ENCODE measurements at regions not wholly inside any gene's neighbourhood (a gene's known extent, or its start where the extent isn't known, plus 50 kb on each side); places are given as distances from the start of the nearest gene placed in this dataset.
"Not testable (repeated sequence)": the region's sequence is repeated elsewhere in the genome, so short reads cannot be mapped to it uniquely, and the experiment has no call there.

DNA sequence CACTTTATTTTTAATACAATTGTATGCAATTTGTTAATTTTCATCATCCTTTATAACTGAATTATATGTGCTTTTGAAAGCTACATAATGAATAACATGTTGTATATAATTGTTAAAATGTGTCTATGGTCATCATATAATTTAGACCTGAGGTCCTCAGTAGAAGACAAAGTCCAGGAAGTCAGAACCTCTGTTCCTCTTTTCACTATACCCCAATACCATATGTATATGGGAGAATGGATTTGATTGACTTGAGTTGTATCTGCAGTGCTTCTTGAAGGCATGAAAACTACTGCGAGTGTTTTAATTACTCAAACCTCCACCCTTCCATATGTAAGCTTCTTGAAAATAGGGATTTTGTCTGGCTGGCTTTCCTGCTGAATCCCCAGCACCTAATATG, 140.7 kb upstream of the NEDD9 start:
- Histone ChIP-seq H3K4me1 (ENCODE audit: control insufficient read depth, low read length) (peaks cover 45% of the 10 kb centered on the region), H3K4me2 (ENCODE audit: low read length) (peak overlapping the region; percentile 46)

DNA sequence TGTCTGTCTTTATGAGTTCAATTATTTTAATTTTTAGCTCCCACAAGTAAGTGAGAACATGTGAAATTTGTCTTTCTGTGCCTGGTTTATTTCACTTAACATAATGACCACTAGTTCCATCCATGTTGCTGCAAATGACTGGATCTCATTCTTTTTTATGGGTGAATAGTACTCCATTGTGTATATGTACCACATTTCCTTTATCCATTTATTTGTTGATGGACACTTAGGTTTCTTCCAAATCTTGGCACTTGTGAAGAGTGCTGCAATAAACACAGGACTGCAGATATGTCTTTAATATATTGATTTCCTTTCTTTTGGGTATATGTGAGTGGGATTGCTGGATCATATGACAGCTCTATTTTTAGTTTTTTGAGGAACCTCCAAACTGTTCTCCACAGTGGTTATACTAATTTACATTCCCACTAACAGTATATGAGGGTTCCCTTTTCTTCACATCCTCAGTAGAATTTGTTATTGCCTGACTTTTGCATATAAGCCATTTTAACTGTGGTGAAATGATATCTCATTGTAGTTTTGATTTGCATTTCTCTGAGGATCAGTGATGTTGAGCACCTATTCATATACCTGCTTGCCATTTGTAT, 139.8 kb upstream of the NEDD9 start:
- 0 out of 2 replicates have a peak overlapping the region, but pooled peaks have one; percentile 7 for H3K4me3 ChIP-seq (ENCODE audit: low read length)
- peaks cover 45% of the 10 kb centered on the region for H3K4me1 ChIP-seq (ENCODE audit: control insufficient read depth, low read length)
- not testable (repeated sequence) for H3K36me3 ChIP-seq (ENCODE audit: control insufficient read depth, low read length); H3F3A ChIP-seq (ENCODE audit: control insufficient read depth, insufficient read depth); H3K9me3 ChIP-seq (ENCODE audit: control insufficient read depth, insufficient read depth, low read length); H4K20me1 ChIP-seq (ENCODE audit: control insufficient read depth, insufficient read depth, low read depth, low read length); H3K9me2 ChIP-seq (replicated peaks; ENCODE audit: control insufficient read depth, low read length); H3K27me3 ChIP-seq (ENCODE audit: control insufficient read depth, low read length)
- peak overlapping the region; percentile 2; the same call in 1 of the 2 replicates for H3K27ac ChIP-seq (ENCODE audit: low read depth, low read length)
- peak overlapping the region; percentile 46 for H3K4me2 ChIP-seq (ENCODE audit: low read length)
- H3K79me2 ChIP-seq (ENCODE audit: control insufficient read depth, low read length): peaks cover 28% of the 10 kb centered on the region

More for the DNA sequence above, 140.7 kb upstream of the NEDD9 start:
- H3K4me3 ChIP-seq (ENCODE audit: low read length): no peak overlapping the region
- peaks cover 9% of the 10 kb centered on the region for H3F3A ChIP-seq (ENCODE audit: control insufficient read depth, insufficient read depth)
- H3K27me3 ChIP-seq (ENCODE audit: control insufficient read depth, low read length): no peaks in the 10 kb centered on the region
- no peaks in the 10 kb centered on the region for H3K9me2 ChIP-seq (replicated peaks; ENCODE audit: control insufficient read depth, low read length)
- H3K27ac ChIP-seq (ENCODE audit: low read depth, low read length): no peak overlapping the region
- H4K20me1 ChIP-seq (ENCODE audit: control insufficient read depth, insufficient read depth, low read depth, low read length): no peaks in the 10 kb centered on the region
- peaks cover 28% of the 10 kb centered on the region for H3K79me2 ChIP-seq (ENCODE audit: control insufficient read depth, low read length)
- TF ChIP-seq, protein P1, sequence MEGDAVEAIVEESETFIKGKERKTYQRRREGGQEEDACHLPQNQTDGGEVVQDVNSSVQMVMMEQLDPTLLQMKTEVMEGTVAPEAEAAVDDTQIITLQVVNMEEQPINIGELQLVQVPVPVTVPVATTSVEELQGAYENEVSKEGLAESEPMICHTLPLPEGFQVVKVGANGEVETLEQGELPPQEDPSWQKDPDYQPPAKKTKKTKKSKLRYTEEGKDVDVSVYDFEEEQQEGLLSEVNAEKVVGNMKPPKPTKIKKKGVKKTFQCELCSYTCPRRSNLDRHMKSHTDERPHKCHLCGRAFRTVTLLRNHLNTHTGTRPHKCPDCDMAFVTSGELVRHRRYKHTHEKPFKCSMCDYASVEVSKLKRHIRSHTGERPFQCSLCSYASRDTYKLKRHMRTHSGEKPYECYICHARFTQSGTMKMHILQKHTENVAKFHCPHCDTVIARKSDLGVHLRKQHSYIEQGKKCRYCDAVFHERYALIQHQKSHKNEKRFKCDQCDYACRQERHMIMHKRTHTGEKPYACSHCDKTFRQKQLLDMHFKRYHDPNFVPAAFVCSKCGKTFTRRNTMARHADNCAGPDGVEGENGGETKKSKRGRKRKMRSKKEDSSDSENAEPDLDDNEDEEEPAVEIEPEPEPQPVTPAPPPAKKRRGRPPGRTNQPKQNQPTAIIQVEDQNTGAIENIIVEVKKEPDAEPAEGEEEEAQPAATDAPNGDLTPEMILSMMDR (IDR thresholded peaks at IDR 0.05; ENCODE audit: low read depth, low read length, poor library complexity, severe bottlenecking): no peak
- TF ChIP-seq EZH2phosphoT487 (IDR thresholded peaks at IDR 0.05; ENCODE audit: borderline replicate concordance, low read length): no peak
- H3K9me3 ChIP-seq (ENCODE audit: control insufficient read depth, insufficient read depth, low read length): no peaks in the 10 kb centered on the region
- no peaks in the 10 kb centered on the region; the same call in none of the 2 replicates for H3K36me3 ChIP-seq (ENCODE audit: control insufficient read depth, low read length)

DNA sequence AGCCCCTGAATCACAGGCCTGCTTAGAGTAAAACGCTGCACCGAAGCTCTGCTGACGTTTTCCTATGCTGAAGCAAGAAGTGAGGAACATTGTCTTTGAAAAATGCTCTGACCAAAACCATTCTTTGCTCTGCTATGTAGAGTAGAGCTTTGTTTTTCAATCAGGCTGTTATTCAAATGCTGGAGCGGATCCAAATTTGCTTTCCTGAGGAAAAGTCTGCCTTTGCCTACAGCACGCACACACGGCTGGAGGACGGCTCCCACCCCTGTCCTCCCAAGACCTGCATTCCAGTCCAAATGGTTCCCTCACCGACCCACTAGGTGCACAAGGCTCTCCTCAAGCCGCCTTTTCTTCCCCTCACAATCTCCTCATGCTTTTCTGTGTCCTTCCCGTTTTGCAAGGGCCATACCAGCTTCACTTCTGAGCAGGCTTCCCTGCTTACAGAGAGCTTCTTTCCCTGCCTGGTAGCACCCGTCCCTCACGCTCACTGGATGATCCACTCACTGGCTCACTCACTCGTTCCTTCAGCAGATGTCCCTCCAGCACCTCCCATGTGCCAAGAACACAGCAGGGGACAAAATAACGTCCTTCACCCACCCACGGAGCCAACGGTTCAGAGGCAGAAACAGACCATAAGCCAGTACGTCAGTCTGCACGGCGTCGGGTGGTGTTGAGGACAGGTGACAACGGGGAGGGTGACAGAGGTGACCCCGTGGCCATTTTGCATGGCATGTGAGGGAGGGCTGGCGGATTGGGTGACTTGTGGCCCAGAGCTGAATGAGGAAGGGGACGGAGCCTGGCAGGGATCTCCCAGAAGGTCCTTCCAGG, 137.9 kb upstream of the NEDD9 start:
- no peak overlapping the region for H3K27ac ChIP-seq (ENCODE audit: low read depth, low read length)
- TF ChIP-seq, protein P1 (IDR thresholded peaks at IDR 0.05; ENCODE audit: low read depth, low read length, poor library complexity, severe bottlenecking): no peak
- no peak for TF ChIP-seq EZH2phosphoT487 (IDR thresholded peaks at IDR 0.05; ENCODE audit: borderline replicate concordance, low read length)
- H4K20me1 ChIP-seq (ENCODE audit: control insufficient read depth, insufficient read depth, low read depth, low read length): no peaks in the 10 kb centered on the region
- H3F3A ChIP-seq (ENCODE audit: control insufficient read depth, insufficient read depth): peaks cover 9% of the 10 kb centered on the region
- H3K9me3 ChIP-seq (ENCODE audit: control insufficient read depth, insufficient read depth, low read length): no peaks in the 10 kb centered on the region
- no peaks in the 10 kb centered on the region for H3K27me3 ChIP-seq (ENCODE audit: control insufficient read depth, low read length)
- H3K79me2 ChIP-seq (ENCODE audit: control insufficient read depth, low read length): peaks cover 24% of the 10 kb centered on the region
- no peaks in the 10 kb centered on the region; the same call in none of the 2 replicates for H3K36me3 ChIP-seq (ENCODE audit: control insufficient read depth, low read length)
- H3K4me1 ChIP-seq (ENCODE audit: control insufficient read depth, low read length): peaks cover 43% of the 10 kb centered on the region
- no peak overlapping the region for H3K4me3 ChIP-seq (ENCODE audit: low read length)
- H3K4me2 ChIP-seq (ENCODE audit: low read length): no peak overlapping the region
- no peaks in the 10 kb centered on the region for H3K9me2 ChIP-seq (replicated peaks; ENCODE audit: control insufficient read depth, low read length)

DNA sequence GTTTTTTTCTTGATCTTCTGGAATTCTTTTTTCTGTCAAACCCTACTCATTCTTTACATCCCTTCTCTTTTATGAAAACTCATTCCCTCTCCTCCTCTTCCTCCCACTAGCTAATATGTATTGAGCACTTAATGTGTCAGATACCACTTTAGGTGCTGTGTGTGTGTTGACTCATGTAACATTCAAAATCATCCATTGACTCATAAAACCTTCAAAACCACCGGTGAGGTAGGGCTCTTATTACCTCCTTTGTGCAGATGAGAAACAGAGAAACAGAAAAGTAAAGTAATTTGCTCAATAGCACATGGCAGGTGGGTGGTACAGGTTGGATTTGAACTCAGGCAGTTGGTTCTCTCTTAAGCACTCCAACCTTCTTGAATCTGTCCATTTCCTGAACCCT, 136.3 kb upstream of the NEDD9 start:
- no peak overlapping the region for H3K4me2 ChIP-seq (ENCODE audit: low read length)
- TF ChIP-seq, protein P1 (IDR thresholded peaks at IDR 0.05; ENCODE audit: low read depth, low read length, poor library complexity, severe bottlenecking): no peak
- TF ChIP-seq EZH2phosphoT487 (IDR thresholded peaks at IDR 0.05; ENCODE audit: borderline replicate concordance, low read length): no peak

More for the DNA sequence above, 136.3 kb upstream of the NEDD9 start:
- Histone ChIP-seq H4K20me1 (ENCODE audit: control insufficient read depth, insufficient read depth, low read depth, low read length) (no peaks in the 10 kb centered on the region), H3K27ac (ENCODE audit: low read depth, low read length) (no peak overlapping the region), H3K4me3 (ENCODE audit: low read length) (no peak overlapping the region), H3K36me3 (ENCODE audit: control insufficient read depth, low read length) (no peaks in the 10 kb centered on the region; the same call in none of the 2 replicates), H3K79me2 (ENCODE audit: control insufficient read depth, low read length) (peaks cover 21% of the 10 kb centered on the region), H3F3A (ENCODE audit: control insufficient read depth, insufficient read depth) (no peaks in the 10 kb centered on the region), H3K9me3 (ENCODE audit: control insufficient read depth, insufficient read depth, low read length) (no peaks in the 10 kb centered on the region), H3K9me2 (replicated peaks; ENCODE audit: control insufficient read depth, low read length) (no peaks in the 10 kb centered on the region), H3K4me1 (ENCODE audit: control insufficient read depth, low read length) (peaks cover 26% of the 10 kb centered on the region), H3K27me3 (ENCODE audit: control insufficient read depth, low read length) (no peaks in the 10 kb centered on the region)
